ENCODE measurements at regions not wholly inside any gene's neighbourhood (a gene's known extent, or its start where the extent isn't known, plus 50 kb on each side); places are given as distances from the start of the nearest gene placed in this dataset.

DNA sequence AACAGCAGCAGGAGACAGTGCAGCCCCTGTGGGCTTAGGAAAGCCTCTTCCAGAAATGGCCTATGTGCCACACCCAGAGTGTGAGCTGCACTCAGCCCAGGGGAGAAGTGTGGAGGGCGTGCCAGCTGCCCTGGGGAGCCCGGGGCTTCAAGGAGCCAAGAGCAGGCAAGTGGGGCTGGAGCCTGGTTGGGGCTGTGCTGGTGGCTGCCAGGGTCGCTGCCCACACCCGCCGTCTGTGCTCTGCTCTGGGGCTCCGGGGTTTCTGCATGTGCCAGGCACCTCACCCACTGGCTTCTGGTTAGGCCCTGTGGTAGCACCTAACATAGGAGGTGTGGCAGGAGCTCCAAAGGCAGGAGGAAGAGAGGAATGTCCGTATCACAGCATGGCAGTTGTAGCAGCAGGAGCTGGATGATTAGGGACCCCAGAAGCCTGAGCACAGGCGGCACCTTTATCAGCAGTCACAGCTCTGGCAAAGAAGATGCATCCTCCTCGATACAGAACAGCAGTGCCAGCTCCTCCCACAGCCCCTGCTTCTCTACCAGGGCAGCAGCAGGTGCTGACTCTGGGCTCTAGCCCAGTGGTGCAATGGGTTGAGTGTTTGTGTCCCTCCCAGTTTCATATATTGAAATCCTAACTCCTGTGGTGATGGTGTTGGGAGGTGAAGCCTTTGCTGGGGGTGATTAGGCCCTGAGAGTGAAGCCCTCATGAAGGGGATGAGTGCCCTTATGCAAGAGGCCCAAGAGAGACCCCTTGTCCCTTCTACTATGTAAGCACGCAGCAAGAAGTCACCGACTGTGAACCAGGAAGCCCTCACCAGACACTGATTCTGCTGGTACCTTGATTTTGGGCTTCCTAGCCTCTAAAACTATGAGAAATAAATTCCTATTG, 70.0 kb upstream of the KLF13 start:
- DNase-seq (ENCODE audit: extremely low spot score, unreplicated experiment): no peak
- peaks cover 10% of the 10 kb centered on the region for H3K9me3 Mint-ChIP-seq (ENCODE audit: unreplicated experiment)
- no peak overlapping the region for H3K4me3 Mint-ChIP-seq (ENCODE audit: unreplicated experiment)
- H3K27me3 Mint-ChIP-seq (ENCODE audit: unreplicated experiment): peaks cover 7% of the 10 kb centered on the region
- TF ChIP-seq, protein P1, sequence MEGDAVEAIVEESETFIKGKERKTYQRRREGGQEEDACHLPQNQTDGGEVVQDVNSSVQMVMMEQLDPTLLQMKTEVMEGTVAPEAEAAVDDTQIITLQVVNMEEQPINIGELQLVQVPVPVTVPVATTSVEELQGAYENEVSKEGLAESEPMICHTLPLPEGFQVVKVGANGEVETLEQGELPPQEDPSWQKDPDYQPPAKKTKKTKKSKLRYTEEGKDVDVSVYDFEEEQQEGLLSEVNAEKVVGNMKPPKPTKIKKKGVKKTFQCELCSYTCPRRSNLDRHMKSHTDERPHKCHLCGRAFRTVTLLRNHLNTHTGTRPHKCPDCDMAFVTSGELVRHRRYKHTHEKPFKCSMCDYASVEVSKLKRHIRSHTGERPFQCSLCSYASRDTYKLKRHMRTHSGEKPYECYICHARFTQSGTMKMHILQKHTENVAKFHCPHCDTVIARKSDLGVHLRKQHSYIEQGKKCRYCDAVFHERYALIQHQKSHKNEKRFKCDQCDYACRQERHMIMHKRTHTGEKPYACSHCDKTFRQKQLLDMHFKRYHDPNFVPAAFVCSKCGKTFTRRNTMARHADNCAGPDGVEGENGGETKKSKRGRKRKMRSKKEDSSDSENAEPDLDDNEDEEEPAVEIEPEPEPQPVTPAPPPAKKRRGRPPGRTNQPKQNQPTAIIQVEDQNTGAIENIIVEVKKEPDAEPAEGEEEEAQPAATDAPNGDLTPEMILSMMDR (IDR thresholded peaks at IDR 0.05): no peak
- no peak overlapping the region for H3K27ac Mint-ChIP-seq (ENCODE audit: unreplicated experiment)
- H3K4me1 Mint-ChIP-seq (ENCODE audit: unreplicated experiment): peaks cover 30% of the 10 kb centered on the region
- peaks cover 2% of the 10 kb centered on the region for H3K36me3 Mint-ChIP-seq (ENCODE audit: unreplicated experiment)

DNA sequence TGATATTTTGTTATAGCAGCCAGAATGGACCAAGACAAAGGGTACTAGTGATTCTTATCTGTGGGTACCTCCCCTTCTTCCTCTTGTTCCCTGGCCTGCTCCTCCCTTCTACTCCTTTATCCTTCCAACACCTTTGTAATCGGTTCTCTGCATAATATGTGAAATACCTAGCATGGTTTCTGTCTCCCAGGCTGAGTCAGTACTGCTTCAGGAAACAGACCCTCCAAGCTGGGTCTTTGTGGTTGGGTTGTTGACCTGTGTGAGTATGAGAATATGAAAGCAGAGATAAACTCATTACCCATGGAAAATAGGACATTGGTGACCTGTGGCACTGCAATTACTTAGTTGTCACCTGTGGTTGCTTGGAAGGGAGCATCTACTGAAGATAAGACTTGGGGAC, 69.3 kb upstream of the KLF13 start:
- no peak for DNase-seq (ENCODE audit: extremely low spot score, unreplicated experiment)
- TF ChIP-seq, protein P1 (IDR thresholded peaks at IDR 0.05): no peak
- H3K4me1 Mint-ChIP-seq (ENCODE audit: unreplicated experiment): peaks cover 25% of the 10 kb centered on the region
- no peak overlapping the region for H3K27ac Mint-ChIP-seq (ENCODE audit: unreplicated experiment)
- H3K4me3 Mint-ChIP-seq (ENCODE audit: unreplicated experiment): no peak overlapping the region
- H3K9me3 Mint-ChIP-seq (ENCODE audit: unreplicated experiment): peaks cover 10% of the 10 kb centered on the region
- H3K36me3 Mint-ChIP-seq (ENCODE audit: unreplicated experiment): peaks cover 2% of the 10 kb centered on the region
- H3K27me3 Mint-ChIP-seq (ENCODE audit: unreplicated experiment): peaks cover 13% of the 10 kb centered on the region

DNA sequence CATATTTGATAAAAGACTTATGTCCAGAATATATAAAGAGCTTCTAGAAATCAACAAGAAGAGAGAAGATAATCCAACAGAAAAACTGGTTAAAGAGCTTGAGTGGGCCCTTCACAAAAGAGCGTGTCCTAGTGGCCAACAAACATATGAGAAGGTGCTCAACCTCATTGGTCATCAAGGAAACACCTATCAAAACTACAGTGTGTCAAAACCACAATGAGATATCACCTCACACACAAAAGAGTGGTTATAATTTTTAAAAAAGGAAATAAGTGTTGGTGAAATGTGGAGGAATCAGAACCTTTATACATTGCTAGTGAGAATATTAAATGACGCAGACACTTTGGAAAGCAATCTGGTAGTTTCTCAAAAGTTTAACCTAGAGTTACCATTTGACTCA, 68.4 kb upstream of the KLF13 start:
- H3K4me3 Mint-ChIP-seq (ENCODE audit: unreplicated experiment): no peak overlapping the region
- no peak for DNase-seq (ENCODE audit: extremely low spot score, unreplicated experiment)
- TF ChIP-seq, protein P1 (IDR thresholded peaks at IDR 0.05): no peak
- peaks cover 23% of the 10 kb centered on the region for H3K4me1 Mint-ChIP-seq (ENCODE audit: unreplicated experiment)
- peaks cover 2% of the 10 kb centered on the region for H3K36me3 Mint-ChIP-seq (ENCODE audit: unreplicated experiment)
- no peak overlapping the region for H3K27ac Mint-ChIP-seq (ENCODE audit: unreplicated experiment)
- H3K9me3 Mint-ChIP-seq (ENCODE audit: unreplicated experiment): peaks cover 10% of the 10 kb centered on the region
- H3K27me3 Mint-ChIP-seq (ENCODE audit: unreplicated experiment): peaks cover 14% of the 10 kb centered on the region

DNA sequence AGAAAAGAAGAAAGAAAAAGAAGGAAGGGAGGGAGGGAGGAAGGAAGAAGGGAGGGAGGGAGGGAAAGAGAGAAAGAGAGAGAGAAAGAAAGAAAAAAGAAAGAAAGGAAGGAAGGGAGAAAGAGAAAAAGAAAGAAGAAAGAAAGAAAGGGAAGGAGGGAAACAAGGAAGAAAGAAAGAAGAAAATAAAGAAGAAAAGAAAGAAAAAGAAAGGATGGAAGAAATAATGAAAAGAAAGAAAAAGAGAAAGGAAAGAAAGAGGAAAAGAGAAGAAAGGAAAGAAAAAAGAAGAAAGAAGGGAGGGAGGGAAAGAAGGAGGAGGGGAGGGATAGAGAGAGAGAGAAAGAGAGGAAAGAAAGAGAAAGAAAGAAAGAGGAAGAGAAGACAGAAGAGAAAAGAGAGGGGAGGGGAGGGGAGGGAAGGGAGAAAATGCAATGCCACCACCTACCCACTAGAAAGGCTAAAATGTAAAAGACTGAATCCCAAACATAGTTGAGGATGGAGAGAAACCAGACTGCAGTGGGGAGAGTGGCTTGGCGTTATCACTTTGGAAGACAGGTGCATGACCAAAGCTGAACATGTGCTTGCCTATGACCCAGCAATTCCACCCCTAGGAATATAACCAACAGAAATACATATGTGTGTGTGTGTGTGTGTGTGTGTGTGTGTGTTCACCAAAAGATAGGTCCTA, 66.9 kb upstream of the KLF13 start:
- TF ChIP-seq, protein P1 (IDR thresholded peaks at IDR 0.05): no peak
- H3K27ac Mint-ChIP-seq (ENCODE audit: unreplicated experiment): no peak overlapping the region
- no peak overlapping the region for H3K4me3 Mint-ChIP-seq (ENCODE audit: unreplicated experiment)
- H3K36me3 Mint-ChIP-seq (ENCODE audit: unreplicated experiment): no peaks in the 10 kb centered on the region
- DNase-seq (ENCODE audit: extremely low spot score, unreplicated experiment): no peak
- peaks cover 14% of the 10 kb centered on the region for H3K27me3 Mint-ChIP-seq (ENCODE audit: unreplicated experiment)
- H3K4me1 Mint-ChIP-seq (ENCODE audit: unreplicated experiment): peaks cover 24% of the 10 kb centered on the region
- peaks cover 6% of the 10 kb centered on the region for H3K9me3 Mint-ChIP-seq (ENCODE audit: unreplicated experiment)

DNA sequence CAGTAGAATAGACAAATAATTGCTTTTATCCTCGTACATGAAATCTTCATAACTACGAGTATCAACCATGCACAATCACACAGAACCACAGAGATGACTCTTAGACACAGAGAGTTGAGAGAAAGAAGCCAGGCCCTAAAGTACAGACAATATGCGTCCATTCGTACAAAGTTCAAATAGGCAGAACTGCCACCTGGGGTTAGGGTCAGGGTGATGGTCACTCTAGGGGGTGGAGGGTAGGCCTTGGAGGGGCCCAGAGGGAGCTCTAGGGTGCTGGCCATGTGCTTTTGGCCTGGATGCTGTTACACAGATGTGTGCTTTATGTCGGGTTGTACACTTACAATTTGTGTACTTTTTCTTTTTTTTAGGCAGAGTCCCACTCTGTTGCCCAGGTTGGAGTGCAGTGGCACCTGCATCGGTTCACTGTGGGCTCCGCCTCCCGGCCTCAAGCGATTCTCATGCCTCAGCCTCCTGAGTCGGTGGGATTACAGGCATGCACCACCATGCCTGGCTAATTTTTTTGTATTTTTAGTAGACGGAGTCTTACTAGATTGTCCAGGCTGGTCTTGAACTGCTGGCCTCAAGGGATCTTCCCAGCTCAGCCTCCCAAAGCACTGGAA, 65.9 kb upstream of the KLF13 start:
- no peak overlapping the region for H3K4me3 Mint-ChIP-seq (ENCODE audit: unreplicated experiment)
- peaks cover 14% of the 10 kb centered on the region for H3K27me3 Mint-ChIP-seq (ENCODE audit: unreplicated experiment)
- peaks cover 6% of the 10 kb centered on the region for H3K9me3 Mint-ChIP-seq (ENCODE audit: unreplicated experiment)
- TF ChIP-seq, protein P1 (IDR thresholded peaks at IDR 0.05): no peak
- peak; percentile 63 for DNase-seq (ENCODE audit: extremely low spot score, unreplicated experiment)
- H3K36me3 Mint-ChIP-seq (ENCODE audit: unreplicated experiment): no peaks in the 10 kb centered on the region
- no peak overlapping the region for H3K27ac Mint-ChIP-seq (ENCODE audit: unreplicated experiment)
- peaks cover 18% of the 10 kb centered on the region for H3K4me1 Mint-ChIP-seq (ENCODE audit: unreplicated experiment)
